ENCODE measurements at regions not wholly inside any gene's neighbourhood (a gene's known extent, or its start where the extent isn't known, plus 50 kb on each side); places are given as distances from the start of the nearest gene placed in this dataset.

DNA sequence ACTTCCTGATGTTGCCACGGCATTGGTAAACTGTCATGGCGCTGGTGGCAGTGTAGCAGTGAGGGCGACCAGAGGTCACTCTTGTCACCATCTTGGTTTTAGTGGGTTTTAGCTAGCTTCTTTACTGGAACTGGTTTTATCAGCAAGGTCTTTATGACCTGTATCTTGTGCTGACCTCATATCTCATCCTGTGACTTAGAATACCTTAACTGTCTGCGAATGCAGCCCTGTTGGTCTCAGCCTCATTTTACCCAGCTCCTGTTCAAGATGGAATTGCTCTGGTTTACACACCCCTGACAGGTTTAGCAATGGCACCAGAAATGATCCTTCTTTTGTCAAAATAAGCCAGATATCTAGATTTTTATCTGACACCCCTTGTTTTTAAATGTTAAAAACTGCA lies 85.3 kb downstream of the ARL4A start:
- TF ChIP-seq EZH2 (IDR thresholded peaks at IDR 0.05; ENCODE audit: insufficient read depth, poor library complexity, severe bottlenecking) (no peak), EZH2phosphoT487 (IDR thresholded peaks at IDR 0.05; ENCODE audit: insufficient read depth, low read depth) (no peak)

All from GM23248 (cell line).